Lower leg skin (tissue), 4 donors: ENCODE measurements at regions not wholly inside any gene's neighbourhood (a gene's known extent, or its start where the extent isn't known, plus 50 kb on each side); places are given as distances from the start of the nearest gene placed in this dataset.

Source experiments
- DNase-seq, 2 donors: peaks; one replicate each; pipeline ENCODE4 v3.0.0-alpha.2; 2019; ENCODE audit warnings: low spot score in 2 of 2
- H3K4me3 ChIP-seq: fragments of 200-600 bp; sonication (generic); 2 replicates; pipeline ENCODE4 v1.5.1; 2017; ENCODE audit warnings: mild to moderate bottlenecking, low read depth; ENCODE audit not compliant: poor library complexity, severe bottlenecking
- POLR2A ChIP-seq, 2 donors: fragments of 450-650 bp; IDR thresholded peaks; one replicate each; pipeline ENCODE4 v1.6.1; 2016 to 2017; ENCODE audit warnings: antibody characterized with exemption in 2 of 2, mild to moderate bottlenecking in 1 of 2, moderate library complexity in 1 of 2
- WGBS, 2 donors: methylation state at CpG; one replicate each; pipeline ENCODE4 v1.1.5; 2018; 5-methylcytosine and 5-hydroxymethylcytosine counted together
- intact Hi-C: fragments of 100-400 bp; cut with DNase I; formaldehyde crosslinking; loops from one replicate; pipeline ENCODE4 v1.15.0; 2023; ENCODE audit warnings: low total_unique reads
- TF ChIP-seq, protein P1 (sequence below), 3 donors: fragments of 450-650 bp; IDR thresholded peaks; one replicate each; pipeline ENCODE4 v1.5.1; 2016; ENCODE audit warnings: antibody characterized with exemption in 3 of 3, mild to moderate bottlenecking in 3 of 3, moderate library complexity in 2 of 3

GRCh38 chr5:159439002-159439401, 108.7 kb upstream of the IL12B start:
- no peak for DNase-seq

DNA sequence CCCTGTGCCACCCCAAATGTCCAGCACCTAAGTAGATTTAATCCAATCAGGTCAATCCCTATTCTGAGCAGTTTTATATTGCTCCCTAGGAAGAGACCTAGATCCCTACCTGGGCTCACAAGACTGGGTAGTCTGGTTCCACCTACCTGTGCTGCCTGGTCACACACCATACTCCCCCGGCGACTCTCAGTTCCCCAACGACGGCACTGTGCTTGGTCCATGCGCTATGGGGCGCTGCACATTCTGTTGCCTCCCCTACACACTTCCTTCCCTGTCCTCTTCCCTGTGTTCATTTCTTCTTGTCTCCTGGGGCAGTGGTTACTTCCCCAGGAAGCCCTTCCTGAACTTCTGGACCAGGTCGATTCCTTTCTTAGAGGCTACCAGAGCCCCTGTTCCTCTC, 109.9 kb upstream of the IL12B start:
- TF ChIP-seq, protein P1, sequence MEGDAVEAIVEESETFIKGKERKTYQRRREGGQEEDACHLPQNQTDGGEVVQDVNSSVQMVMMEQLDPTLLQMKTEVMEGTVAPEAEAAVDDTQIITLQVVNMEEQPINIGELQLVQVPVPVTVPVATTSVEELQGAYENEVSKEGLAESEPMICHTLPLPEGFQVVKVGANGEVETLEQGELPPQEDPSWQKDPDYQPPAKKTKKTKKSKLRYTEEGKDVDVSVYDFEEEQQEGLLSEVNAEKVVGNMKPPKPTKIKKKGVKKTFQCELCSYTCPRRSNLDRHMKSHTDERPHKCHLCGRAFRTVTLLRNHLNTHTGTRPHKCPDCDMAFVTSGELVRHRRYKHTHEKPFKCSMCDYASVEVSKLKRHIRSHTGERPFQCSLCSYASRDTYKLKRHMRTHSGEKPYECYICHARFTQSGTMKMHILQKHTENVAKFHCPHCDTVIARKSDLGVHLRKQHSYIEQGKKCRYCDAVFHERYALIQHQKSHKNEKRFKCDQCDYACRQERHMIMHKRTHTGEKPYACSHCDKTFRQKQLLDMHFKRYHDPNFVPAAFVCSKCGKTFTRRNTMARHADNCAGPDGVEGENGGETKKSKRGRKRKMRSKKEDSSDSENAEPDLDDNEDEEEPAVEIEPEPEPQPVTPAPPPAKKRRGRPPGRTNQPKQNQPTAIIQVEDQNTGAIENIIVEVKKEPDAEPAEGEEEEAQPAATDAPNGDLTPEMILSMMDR (IDR thresholded peaks at IDR 0.05), result no peak
- TF ChIP-seq POLR2A (IDR thresholded peaks at IDR 0.05), result no peak
- 78 to 79% methylated on average over 7 of the region's 7 CpGs for WGBS, 2 donors
- no peak for DNase-seq
- intact Hi-C loops, result loop anchor here (10.0 kb wide), 1 partner anchor 545 kb away; no protein-coding TSS in a partner anchor
- no peak overlapping the region for H3K4me3 ChIP-seq

More at GRCh38 chr5:159439002-159439401, 108.7 kb upstream of the IL12B start:
- WGBS, 2 donors, result 91 to 96% methylated on average over 2 of the region's 2 CpGs
- intact Hi-C loops, result no loop called here
- H3K4me3 ChIP-seq, result no peak overlapping the region
- TF ChIP-seq, protein P1 (IDR thresholded peaks at IDR 0.05), result no peak

GRCh38 chr5:159440968-159441367, 110.7 kb upstream of the IL12B start:
- H3K4me3 ChIP-seq, result no peak overlapping the region
- no peak for TF ChIP-seq POLR2A (IDR thresholded peaks at IDR 0.05)
- TF ChIP-seq, protein P1 (IDR thresholded peaks at IDR 0.05), result no peak
- intact Hi-C loops, result loop anchor here (10.0 kb wide), 1 partner anchor 544 kb away; no protein-coding TSS in a partner anchor
- WGBS, 2 donors, result 87 to 90% methylated on average over 4 of the region's 4 CpGs
- no peak for DNase-seq

DNA sequence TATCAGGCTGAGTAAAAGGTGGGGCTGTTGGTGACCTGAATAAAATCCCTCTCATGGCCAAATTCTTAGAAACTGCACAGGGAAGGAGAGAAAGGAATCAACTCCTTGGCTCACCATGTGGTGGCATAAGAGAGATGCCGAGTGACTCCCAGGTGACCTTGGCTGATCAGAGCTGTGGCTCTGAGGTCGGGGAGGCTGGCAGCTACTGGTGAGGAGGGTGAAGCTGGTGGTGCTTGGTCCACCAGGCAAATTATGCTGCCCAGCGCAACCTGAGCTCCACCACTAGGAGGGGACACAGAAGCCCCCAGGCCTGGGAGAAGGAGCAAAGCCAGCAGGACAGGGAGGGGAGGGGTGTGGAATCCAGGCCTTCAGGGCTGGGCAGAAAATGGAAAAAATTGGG, 111.2 kb upstream of the IL12B start:
- H3K4me3 ChIP-seq, result no peak overlapping the region
- intact Hi-C loops, result loop anchor here (10.0 kb wide), 1 partner anchor 543 kb away; no protein-coding TSS in a partner anchor
- TF ChIP-seq, protein P1 (IDR thresholded peaks at IDR 0.05), result no peak
- no peak for TF ChIP-seq POLR2A (IDR thresholded peaks at IDR 0.05)
- DNase-seq, result no peak
- 62 to 75% methylated on average over 3 of the region's 3 CpGs for WGBS, 2 donors

DNA sequence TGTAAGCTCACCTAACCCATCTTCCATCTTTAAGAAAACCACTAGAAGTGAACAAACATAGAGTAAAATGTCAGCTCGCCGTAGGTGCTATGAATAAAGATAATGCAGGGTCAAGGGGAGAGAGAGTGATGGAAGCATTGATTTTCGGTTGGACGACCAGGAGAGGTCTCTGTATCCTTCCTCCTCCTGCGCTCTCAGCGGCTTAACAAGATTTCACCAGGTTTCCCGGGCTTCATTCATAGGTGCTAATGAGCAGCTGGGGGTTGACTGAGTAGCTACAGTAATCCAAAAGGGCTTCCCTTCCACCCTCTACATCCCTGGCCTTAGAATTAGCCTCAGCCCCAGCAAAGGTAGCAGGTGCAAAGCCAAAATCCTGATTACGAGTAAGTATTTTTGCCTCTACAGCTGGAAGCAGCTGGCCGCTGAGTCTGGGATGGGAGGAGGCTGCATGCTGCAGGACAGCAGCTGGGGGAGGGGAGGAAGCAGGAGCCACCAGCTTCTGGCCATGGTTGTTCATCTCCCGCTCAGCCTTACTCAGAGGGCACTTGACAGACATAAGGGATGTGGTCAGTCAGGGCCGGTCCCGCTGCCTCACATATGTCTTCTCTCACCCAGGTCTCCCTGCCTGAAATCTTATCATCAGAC, 112.0 kb upstream of the IL12B start:
- no peak for TF ChIP-seq POLR2A (IDR thresholded peaks at IDR 0.05)
- TF ChIP-seq, protein P1 (IDR thresholded peaks at IDR 0.05), result no peak
- H3K4me3 ChIP-seq, result no peak overlapping the region
- 68 to 70% methylated on average over 12 of the region's 12 CpGs for WGBS, 2 donors
- intact Hi-C loops, result loop anchor here (10.0 kb wide), 1 partner anchor 542 kb away; no protein-coding TSS in a partner anchor
- no peak for DNase-seq
